Coronary artery (tissue), 2 donors: ENCODE measurements at regions not wholly inside any gene's neighbourhood (a gene's known extent, or its start where the extent isn't known, plus 50 kb on each side); places are given as distances from the start of the nearest gene placed in this dataset.

ENCODE experiments used
- DNase-seq: peaks from one replicate; pipeline ENCODE4 v3.0.0-alpha.2; 2017; ENCODE audit warnings: low spot score
- H3K27ac ChIP-seq, 2 donors: fragments of 200-600 bp; sonication (generic); one replicate each; pipeline ENCODE4 v1.5.1; 2016 to 2019
- H3K4me3 ChIP-seq: fragments of 200-600 bp; sonication (generic); 2 replicates; pipeline ENCODE4 v1.5.1; 2016; ENCODE audit warnings: mild to moderate bottlenecking, moderate library complexity
- CTCF ChIP-seq: fragments of 200-600 bp; sonication (generic); IDR thresholded peaks from one replicate; pipeline ENCODE4 v1.5.1; 2019; ENCODE audit warnings: antibody characterized with exemption

GRCh38 chr5:57862471-57862911, 379.9 kb upstream of the ACTBL2 start:
- H3K4me3 ChIP-seq, result no peak overlapping the region
- DNase-seq, result no peak
- no peak for TF ChIP-seq CTCF
- no peak overlapping the region for H3K27ac ChIP-seq

DNA sequence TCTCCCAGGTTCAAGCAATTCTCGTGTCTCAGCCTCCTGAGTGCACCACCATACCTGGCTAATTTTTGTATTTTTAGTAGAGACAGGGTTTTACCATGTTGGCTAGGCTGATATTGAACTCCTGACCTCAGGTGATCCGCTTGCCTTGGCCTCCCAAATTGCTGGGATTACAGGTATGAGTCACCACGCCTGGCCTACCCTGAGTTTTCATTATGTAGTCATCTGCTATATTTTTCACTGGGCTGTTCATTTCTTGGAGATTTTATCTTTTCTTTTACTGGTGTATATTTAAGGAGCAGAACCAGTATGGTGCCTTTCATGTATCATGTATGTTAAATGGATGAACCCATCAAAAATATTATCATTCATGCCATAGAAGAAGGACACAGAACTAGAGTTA, 377.0 kb upstream of the ACTBL2 start:
- DNase-seq, result no peak
- H3K27ac ChIP-seq, result no peak overlapping the region
- no peak overlapping the region for H3K4me3 ChIP-seq
- TF ChIP-seq CTCF, result no peak

DNA sequence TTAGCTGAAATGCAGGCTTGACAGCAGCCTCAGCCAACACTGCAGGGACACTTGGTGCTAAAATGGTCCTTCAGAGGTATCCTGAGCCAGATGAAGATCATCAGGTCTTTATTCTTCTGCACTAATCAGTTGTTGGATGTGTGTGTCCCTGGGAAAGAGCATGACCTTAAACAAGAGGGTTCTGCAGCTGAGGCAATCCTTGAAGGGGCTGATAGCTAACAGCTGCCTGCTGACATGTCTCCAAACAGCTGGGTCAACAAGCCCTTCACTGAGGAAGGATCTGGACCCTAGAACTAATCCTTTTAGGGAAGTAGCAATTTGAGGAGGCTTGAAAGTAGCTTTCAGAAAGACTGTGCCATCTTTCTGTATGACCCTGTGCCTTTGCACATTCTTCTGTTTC, 376.3 kb upstream of the ACTBL2 start:
- TF ChIP-seq CTCF, result no peak
- Histone ChIP-seq H3K27ac (no peak overlapping the region), H3K4me3 (no peak overlapping the region)
- no peak for DNase-seq

DNA sequence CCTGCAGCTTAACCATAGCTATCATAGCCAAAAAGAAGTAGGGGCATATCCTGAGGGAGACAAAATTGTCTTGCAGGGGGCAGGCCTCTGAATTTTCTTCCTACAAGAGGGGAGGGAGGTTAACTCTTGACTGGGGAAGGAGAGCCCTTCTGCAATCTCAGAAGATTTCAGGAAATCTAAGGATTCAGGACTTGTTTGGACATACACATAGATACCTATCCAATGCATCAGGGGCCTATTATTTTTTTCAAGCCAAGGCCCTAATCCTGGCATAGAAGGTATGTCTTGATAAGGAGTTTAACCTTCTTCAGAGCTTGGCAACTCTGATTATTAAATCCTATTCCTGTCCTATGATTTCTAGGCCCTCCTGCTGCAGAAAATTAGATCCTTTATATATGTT, 375.1 kb upstream of the ACTBL2 start:
- no peak overlapping the region for H3K27ac ChIP-seq
- no peak for TF ChIP-seq CTCF
- no peak overlapping the region for H3K4me3 ChIP-seq
- DNase-seq, result no peak

DNA sequence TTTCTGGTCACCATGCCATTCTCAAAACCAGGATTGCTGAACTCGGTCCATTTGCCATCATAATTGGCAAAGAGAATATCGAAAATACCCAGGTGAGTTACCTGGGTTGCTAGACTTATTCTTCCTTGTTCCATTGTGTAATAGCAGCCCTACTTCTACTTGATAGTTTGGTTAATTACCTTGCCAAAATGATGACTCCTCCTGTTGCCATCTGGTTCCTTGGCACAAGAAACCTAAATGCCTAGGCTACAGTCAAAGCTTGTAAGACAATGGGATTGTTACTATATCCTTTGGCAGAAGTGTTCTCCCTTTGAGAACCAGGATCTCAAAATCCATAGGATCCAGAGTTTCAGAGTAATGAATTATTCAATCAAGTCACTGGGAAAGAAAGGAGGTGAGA, 373.2 kb upstream of the ACTBL2 start:
- DNase-seq, result no peak
- no peak overlapping the region for H3K27ac ChIP-seq
- H3K4me3 ChIP-seq, result no peak overlapping the region
- no peak for TF ChIP-seq CTCF

GRCh38 chr5:57853929-57854697, 371.5 kb upstream of the ACTBL2 start:
- Histone ChIP-seq H3K4me3 (no peak overlapping the region), H3K27ac (no peak overlapping the region)
- DNase-seq, result no peak
- TF ChIP-seq CTCF, result no peak

- DNase-seq, result no peak
- no peak overlapping the region for H3K27ac ChIP-seq
- H3K4me3 ChIP-seq, result no peak overlapping the region
- TF ChIP-seq CTCF, result no peak
Observed at GRCh38 chr5:57850109-57850508, 367.5 kb upstream of the ACTBL2 start.
